Glomerular visceral epithelial cell (primary cell): ENCODE measurements at regions not wholly inside any gene's neighbourhood (a gene's known extent, or its start where the extent isn't known, plus 50 kb on each side); places are given as distances from the start of the nearest gene placed in this dataset.
"Not testable (repeated sequence)": the region's sequence is repeated elsewhere in the genome, so short reads cannot be mapped to it uniquely, and the experiment has no call there.

ENCODE experiments used
- DNase-seq: peaks from one replicate; pipeline ENCODE4 v3.0.0-alpha.2; 2016; ENCODE audit errors: extremely low spot score

DNA sequence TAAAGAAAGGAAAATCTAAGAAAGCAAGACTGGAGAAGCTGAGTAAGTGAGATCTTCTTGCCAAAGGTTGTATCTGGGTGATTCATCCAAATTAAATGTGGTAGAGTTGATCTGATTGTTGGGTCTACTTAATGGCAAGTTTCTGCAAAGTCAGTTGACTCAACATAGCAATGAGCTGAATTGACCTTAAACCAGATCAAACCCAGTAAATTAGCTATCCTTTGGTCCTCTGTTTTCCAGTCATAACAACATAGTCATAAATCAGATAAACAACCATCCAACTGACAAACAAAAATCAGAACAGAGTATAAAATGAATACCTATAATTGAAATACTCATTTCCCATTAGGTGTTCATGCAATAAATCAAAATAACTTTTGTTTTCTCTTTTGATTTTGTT is 142.6 kb upstream of the CFAP20DC start:
- no peak for DNase-seq

DNA sequence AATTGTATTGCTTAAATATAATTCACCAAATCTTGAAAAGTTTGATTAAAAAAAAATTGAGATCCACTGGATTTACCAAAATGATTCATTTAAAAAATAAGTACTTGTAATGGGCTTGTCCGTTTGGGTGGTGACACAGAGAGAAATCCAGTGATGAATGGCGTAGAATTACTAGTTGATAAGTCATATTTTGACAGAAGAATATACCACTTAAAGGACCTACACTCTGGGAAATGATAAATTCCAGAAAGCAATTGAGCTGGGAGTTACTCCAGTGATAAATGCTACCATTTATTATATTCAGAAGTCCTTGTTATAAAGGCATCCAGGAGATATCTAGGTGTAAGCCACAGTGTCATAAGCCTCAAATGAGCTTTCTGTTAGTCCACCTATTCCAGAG is 141.8 kb upstream of the CFAP20DC start:
- no peak for DNase-seq

DNA sequence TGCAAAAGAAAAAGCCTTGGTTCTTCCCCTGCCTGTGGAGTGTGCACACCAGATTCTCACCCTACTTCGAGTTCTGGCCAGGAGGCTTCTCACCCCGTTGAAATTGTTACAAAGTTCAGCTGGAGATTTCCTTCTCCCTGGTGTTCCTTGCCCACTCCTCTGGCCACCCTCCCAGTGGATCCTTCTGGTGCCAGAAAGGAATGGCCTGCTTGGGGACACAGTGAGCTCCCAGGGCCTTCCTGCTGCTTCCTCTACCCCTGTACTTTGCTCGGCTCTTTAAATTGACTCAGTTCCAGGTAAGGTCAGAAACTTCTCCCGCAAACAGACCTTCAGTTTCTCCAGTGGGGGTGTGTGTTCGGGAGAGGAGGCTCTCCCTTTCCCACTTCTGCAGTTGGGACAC is 140.1 kb upstream of the CFAP20DC start:
- DNase-seq, result no peak

DNA sequence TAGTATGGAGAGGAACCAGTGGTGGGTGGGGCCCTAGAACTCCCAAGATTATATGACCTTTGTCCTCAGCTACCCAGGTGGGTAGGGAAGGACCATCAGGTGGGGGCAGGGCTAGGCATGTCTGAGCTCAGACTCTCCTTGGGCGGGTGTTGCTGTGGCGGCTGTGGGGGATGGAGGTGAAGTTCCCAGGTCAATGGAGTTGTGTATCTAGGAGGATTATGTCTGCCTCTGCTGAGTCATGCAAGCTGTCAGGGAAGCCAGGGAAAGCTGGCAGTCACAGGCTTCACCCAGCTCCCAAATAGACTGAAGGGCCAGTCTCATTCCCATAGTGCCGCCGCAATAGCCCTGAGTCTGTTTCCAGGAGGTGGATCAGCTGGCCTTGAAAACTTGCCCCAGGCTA is 139.7 kb upstream of the CFAP20DC start:
- DNase-seq, result no peak

DNA sequence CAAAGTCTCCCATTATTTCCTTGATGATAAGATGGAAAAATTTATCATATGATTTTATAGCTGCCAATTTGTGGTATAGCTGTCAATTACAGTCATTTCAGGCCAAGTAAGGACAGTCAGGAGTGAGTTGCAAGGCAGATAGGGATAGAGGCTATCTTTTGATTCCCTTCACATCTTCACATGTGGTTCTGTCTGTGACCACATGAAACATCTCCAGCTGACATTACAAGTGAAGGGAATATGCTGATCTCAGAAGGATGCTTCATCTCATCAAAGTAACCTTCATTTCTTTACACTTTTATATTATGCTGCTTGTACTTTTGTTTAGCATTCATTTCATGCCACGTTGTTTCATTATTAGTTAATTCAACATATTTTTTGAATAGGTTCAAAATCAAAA is 136.9 kb upstream of the CFAP20DC start:
- no peak for DNase-seq

DNA sequence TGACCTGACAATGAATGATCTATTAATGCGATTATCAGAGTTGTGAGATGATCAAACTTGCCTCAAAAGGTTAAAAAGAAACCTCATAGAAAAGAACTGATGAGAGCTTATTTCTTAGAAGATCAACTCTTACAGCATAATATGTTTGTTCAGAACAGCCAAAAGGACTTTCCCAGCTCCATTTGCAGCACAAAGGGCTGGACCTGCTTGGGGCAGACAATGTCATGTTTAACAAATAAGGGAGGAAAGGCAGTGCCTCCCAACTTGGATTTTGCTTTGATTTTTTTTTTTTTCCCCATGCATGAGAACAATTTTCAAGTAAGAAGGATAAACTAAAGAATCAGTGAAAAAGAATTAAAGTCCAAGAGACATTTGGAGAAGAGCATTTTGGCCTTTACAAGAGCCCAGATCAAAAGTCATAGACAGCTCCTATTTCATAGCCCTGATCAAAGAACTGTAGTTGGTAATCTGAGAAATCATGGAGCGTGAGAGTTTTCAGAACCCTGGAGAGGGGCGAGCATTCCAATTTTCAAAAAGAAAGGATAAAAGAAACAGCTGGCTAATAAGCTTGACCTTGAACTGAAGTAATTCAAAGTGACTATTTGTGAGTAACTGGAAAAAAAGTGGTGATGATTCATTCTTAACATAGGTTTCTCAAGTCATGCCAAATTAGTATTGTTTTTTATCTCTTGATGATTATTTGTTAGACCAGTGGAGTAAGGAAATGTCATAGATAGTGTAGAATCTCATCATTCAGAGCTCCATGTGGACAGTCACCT is 136.0 kb upstream of the CFAP20DC start:
- DNase-seq, result no peak

DNA sequence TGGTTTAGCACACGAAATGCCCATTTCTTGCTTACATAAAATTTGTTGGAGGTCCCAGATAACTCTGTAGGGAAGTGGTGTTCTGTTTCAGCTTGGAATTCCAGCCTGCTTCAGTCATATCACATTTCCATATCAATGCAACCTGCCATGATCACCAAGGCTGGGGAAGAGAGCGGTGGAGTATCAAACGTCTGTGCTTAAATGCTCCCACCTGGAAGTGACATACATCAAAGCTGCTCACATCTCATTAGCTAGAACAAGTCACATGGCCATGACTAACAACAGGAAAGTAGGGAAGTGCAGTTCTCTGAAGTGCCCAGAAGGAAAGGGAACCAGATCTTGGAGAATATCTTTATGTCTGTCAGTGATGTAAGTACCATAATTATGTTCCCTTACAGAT is 130.2 kb upstream of the CFAP20DC start:
- no peak for DNase-seq

DNA sequence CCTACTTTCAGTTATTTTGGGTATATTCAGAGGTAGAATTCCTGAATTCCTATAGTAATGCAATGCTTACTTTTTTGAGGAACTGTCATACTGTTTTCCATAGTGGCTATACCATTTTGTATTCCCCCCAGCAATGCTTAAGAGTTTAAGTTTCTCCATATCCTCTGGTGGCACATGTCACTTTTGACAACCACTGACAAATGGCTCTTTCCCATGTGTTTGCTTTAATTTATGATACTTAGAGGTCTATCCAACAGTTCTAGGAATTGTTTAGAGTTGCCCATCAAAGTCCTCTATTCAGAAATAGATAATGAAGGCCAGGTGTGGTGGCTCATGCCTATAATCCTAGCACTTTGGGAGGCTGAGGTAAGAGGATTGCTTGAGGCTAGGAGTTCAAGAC is 128.9 kb upstream of the CFAP20DC start:
- no peak for DNase-seq

DNA sequence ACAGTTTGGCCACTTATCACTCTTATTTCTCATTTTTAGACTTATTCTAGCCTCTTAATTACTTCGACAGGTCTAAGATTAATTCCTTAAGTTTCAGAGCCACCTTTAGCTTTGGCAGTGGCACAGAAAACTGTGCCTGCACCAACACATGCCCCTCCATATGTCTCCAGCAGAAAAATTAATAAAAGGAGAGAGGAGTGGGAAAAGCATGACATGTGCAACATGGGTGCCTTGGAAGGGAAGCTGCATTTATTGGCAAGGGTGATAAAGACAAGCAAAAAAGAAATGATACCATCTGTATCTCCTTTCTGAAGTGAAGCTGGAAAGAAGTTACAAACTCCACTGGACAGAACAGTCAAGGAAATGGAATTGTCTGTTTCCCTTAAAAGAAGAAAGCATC is 121.7 kb upstream of the CFAP20DC start:
- DNase-seq, result no peak

DNA sequence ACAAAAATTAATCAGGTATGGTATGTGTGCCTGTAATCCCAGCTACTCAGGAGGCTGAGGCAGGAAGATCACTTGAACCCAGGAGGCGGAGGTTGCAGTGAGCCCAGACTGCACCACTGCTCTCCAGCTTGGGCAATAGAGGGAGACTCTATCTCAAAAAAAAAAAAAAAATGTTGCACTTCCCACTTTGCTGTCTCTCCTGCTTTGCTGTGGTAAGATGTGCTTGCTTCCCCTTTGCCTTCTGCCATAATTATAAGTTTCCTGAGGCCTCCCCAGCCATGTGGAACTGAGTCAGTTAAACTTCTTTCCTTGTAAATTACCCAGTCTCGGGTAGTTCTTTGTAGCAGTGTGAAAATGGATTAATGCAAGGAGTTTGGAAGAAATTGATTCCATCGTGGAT is 120.3 kb upstream of the CFAP20DC start:
- DNase-seq, result not testable (repeated sequence)

DNA sequence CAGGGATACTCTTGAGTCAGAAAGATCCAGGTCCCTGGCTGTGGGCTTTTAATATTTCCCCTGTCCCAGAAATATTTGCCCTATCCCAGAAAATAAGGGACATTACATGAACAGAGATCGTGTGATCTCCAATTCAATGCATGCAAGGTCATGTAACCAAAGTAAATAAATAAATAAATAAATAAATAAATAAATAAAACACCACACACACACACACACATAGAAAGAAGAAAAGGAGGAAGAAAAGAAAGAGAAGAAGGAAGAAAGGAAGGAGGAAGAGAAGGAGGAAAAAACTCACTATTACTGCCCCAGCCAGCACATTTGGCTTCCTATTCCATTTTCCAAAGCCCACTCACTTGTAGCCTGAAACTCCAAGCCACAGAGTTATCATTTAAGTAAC is 117.9 kb upstream of the CFAP20DC start:
- no peak for DNase-seq

DNA sequence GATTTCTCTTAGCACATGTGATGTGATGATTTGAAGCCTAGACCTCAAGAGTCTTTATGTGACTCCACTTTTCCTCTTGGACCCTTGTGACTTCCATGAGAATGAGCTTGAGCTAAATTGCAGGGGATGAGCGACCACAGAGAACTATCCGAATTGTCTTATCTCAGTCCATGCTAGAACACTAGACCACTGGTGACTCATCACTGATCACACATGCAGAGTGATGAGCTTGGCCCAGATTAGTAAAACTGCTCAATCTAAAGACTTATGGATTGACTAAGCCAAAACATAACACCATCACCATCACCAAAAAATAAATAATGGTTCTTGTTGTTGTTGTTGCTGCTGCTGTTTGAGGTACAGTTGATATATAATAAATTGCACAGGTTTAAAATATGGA is 114.1 kb upstream of the CFAP20DC start:
- DNase-seq, result no peak

DNA sequence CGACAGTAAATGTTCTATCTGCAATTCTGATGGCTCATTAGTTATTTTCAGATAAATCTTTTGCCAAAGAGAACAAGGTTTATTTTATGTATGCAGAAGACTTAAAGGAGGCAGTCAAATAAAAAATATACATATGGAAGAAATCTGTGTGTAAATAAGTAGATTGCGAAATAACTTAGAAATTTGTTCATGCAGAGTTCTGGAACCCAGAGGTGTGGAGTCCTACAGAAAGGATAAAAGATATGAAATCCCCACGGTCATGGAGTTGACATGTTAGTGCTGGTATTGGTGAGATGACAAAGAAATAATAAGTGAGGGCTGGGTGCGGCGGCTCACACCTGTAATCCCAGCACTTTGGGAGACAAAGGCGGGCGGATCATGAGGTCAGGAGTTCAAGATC is 111.2 kb upstream of the CFAP20DC start:
- no peak for DNase-seq

DNA sequence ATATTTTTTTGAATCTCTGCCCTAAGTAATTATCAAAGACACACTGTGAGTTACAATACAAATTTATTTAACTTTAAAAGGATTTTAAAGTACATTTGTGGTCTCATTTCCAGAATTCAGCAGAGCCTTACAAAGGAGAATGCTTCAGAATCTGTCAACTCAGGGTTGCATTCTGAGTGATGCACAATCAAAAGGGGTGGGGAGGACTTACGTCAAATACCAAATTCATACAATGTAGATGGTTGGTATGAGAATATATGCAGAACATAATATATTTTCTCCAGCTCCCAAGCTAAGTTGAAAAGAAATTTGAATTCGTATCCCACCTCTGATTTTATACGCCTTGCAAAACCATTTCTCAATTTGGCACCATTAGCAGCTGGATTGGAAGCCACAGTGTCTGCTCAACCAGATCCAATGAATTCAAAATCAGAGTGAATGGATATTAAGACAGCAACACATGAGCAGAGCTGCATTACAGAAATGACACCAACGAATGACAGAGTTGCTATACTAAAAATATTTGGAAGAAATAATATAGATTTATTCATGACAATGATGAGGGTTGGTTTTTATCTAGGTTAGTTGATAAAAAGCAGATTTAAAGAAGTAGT is 110.4 kb upstream of the CFAP20DC start:
- DNase-seq, result no peak

DNA sequence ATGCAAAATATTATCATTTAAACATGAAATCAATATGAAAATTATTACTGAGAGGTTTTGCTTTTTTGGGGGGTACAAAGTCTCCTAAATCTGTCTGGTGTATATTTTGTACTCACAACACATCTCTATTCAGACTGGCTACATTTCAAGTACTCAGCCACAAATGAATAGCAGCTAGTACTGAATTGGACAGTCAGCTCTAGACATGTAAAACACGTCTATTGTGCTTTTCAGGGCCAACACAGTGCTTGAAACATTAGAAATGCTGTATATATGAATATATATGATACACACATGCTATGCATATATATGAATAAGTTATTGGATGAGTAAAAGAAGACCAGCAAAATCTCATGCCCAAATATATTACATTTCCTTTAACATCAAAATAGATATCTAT is 103.8 kb upstream of the CFAP20DC start:
- no peak for DNase-seq

DNA sequence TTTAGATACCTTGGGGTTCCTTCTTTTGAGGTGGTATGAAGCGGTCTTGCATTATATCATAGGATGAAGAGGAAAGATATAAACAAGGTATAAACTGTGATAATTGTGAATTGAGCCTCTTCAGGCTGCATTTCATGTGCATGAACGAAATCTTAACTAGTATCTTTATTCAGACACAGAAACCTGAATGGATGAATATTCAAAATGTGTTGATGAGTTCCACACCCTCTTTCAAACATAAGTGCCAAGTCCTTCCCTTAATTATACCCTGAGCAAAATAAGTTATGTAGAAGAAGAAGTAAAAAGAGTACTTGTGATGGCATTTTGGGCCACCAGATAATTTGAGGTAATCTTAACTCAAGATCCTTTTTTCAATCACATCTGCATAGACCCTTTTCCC is 103.1 kb upstream of the CFAP20DC start:
- DNase-seq, result no peak

DNA sequence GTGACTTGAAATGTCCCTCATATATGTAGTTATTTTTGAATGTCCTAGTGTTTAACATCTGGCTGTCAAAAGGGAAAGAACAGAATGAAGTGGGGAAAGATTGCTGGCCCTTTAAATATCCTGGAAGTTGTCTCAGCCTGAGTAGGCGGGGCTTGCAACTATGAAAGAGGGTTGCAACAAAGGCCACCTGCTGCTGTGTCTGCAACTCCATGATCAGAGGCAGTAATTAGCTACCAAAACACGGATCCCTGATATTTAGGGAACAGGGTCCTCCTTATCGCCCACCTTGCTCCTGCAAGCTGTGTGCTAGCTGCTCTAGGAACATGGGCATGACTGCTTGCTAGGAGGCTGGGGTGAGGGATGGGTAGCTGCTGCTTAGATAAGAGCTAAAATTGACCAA is 100.2 kb upstream of the CFAP20DC start:
- no peak for DNase-seq

DNA sequence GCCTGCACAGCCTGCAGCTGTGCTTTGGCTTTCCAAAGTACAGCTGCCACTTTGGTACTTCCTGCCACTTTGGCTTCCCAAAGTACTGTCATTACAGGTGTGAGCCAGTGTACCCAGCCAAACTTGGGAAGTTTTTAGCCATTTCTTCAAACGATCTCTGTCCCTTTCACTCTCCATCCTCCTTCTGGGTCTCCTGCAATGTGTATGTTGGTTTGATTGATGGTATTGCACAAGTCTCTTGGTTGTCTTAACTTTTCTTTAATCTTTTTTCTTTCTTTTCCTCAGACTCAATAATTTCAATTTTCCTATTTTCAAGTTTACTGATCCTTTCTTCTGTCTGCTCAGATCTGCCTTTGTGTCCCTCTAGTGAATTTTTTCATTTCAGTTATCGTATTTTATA is 99.3 kb upstream of the CFAP20DC start:
- DNase-seq, result no peak

DNA sequence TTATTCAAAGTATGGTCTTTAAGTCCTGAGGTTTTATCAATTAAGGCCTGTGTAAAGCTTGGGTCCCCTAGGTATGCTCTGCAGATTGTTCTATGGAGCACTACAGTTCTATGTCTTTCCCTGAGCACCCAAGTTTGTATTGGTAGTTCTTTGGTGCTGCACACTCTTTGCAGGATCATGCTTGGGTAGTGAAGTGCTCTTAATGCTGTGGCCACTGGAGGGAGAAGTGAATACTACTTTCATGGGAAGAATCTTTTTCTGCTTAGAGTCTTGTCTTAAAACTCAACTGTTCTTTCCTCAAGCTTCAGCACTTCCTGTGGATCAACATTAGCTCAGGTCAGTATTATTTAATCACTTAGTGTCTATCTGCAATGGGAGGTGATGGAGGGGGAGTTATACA is 93.6 kb upstream of the CFAP20DC start:
- DNase-seq, result no peak

DNA sequence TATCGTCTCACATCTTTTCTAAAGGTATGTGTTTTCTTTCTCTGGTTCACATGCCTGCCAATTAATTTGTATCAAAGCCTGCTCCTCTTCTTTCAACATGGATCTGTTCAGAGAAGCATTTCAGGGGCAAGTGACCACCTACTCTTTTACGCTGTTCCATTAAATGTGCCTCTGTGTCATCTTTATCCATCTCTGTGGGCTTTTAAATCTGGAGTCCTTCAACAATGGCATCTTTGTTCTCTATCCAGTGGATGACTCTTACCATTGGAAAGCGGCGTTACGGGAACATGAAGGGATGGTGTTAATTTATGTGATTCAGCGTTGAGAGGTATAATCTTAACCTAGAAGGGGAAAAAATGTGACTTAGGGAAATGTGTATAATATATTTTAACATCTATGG is 92.7 kb upstream of the CFAP20DC start:
- no peak for DNase-seq

DNA sequence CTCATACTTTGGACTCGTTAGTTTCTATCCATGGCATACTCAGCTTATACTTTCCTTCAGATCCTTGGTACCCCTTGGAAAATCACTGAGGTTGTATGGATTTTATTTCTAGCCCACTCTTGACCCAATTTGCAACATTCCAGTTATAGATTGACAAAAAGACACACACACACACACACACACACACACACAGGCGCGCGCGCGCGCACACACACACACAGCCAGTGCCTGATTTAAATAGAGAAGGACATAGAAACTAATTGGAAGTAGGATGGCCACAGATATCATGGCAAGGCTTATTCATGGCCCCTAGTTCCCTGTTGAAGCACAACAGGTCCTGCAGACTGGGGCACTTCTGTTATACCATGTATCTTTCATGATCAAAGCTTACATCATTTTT is 89.1 kb upstream of the CFAP20DC start:
- no peak for DNase-seq

DNA sequence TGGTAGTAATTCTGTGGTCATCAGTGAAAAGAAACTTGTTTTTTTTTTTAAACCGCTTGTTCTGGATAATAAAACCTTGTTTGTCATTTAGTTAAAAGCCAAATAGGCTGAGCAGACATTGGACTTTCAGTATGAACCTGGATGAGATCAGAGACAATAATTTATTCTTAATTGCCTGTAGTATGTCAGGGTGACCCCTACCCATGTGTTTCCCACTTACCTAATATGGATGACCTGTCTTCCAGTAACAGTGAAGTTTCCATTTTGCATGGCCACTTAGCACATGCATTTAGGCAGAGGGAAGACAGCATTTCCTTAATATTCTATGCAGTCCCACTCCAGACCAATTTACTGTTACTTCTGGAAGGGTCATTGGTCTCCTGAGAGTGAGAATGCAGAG is 87.6 kb upstream of the CFAP20DC start:
- DNase-seq, result no peak

DNA sequence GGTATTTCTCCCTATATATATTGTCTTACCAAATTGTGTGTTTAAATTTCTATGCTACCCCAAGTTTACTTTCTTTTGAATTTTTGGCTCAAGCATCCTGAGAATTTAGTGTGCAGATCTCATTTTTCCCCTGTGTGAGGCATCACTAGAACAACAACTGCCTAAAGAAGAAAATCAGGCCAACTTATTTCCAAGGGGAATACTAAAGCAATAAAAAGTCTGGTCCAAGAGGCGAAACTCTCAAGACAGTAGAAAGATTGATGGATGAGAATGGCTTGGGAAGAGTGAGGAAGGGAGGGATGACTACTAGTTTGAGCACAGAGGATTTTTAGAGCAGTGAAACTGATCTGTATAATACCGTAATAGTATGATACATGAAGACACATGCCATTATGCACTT is 86.3 kb upstream of the CFAP20DC start:
- DNase-seq, result no peak

DNA sequence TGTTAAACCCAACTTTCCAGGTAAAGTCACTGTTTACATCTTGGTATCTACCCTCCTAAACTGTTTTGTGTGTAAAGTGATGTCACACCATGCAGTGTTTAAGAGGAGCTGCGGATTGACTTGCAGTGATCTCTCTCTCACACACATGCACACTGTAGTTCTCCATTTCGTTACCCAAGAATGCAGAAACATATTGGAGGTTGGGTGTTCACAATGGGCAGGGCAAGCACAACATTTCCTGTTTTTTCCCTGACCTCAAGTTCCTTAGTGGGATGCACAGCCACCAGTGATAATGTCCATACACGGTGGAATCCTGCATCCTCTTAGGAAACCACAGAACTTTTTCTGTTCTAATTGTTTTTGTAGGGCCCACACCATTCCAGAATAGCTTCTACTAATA is 85.3 kb upstream of the CFAP20DC start:
- DNase-seq, result no peak
